ENCODE measurements at regions not wholly inside any gene's neighbourhood (a gene's known extent, or its start where the extent isn't known, plus 50 kb on each side); places are given as distances from the start of the nearest gene placed in this dataset.

DNA sequence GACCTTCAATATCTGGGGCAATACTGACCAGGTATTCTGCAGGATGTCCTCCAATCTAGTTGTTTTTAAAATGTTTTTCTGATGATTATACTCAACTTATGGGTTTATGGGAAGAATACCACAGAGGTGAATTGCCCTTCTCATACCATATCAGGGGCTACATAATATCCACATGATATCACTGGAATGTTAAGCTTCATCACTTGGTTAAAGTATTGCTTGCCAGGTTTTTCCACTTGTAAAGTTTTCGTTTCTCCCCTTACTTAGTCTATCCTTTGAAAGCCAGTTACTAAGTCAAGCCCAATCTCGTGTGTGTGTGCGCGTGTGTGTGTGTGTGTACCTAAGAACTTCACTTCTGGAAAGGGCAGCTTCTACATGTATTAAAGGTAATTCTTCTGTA, 980.9 kb upstream of the FBXO33 start:
- peaks cover 5% of the 10 kb centered on the region for H3K27me3 Mint-ChIP-seq
- no peaks in the 10 kb centered on the region for H3K36me3 Mint-ChIP-seq
- no peak overlapping the region for H3K4me3 Mint-ChIP-seq
- no peaks in the 10 kb centered on the region for H3K4me1 Mint-ChIP-seq (ENCODE audit: unreplicated experiment)
- TF ChIP-seq, protein P1, sequence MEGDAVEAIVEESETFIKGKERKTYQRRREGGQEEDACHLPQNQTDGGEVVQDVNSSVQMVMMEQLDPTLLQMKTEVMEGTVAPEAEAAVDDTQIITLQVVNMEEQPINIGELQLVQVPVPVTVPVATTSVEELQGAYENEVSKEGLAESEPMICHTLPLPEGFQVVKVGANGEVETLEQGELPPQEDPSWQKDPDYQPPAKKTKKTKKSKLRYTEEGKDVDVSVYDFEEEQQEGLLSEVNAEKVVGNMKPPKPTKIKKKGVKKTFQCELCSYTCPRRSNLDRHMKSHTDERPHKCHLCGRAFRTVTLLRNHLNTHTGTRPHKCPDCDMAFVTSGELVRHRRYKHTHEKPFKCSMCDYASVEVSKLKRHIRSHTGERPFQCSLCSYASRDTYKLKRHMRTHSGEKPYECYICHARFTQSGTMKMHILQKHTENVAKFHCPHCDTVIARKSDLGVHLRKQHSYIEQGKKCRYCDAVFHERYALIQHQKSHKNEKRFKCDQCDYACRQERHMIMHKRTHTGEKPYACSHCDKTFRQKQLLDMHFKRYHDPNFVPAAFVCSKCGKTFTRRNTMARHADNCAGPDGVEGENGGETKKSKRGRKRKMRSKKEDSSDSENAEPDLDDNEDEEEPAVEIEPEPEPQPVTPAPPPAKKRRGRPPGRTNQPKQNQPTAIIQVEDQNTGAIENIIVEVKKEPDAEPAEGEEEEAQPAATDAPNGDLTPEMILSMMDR (conservative IDR thresholded peaks at IDR 0.05) = no peak
- DNase-seq (ENCODE audit: extremely low spot score, unreplicated experiment) = no peak
- no peaks in the 10 kb centered on the region for H3K9me3 Mint-ChIP-seq
- H3K27ac Mint-ChIP-seq = no peak overlapping the region

DNA sequence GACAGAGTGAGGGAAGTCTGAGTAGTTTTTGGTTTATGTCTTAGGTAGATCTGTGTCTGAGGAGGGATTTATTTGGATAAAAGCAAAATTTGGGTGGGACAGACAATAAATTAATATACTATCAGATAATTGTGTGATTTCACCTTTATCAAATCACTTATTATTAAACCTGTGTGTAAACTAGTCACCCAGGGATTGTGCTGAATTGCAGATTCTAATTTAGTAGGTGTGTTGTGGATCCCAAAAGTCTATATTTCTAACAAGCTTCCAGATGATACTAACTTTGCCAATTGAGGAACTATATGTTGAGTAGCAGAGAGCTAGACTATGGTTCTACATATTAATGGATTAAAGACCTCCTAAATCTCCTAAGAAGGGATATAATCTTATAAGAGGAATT, 978.5 kb upstream of the FBXO33 start:
- DNase-seq (ENCODE audit: extremely low spot score, unreplicated experiment) = no peak
- Mint-ChIP-seq H3K36me3 (no peaks in the 10 kb centered on the region), H3K27me3 (no peaks in the 10 kb centered on the region), H3K4me3 (no peak overlapping the region), H3K27ac (no peak overlapping the region), H3K4me1 (ENCODE audit: unreplicated experiment) (no peaks in the 10 kb centered on the region), H3K9me3 (peaks cover 5% of the 10 kb centered on the region)
- TF ChIP-seq, protein P1 (conservative IDR thresholded peaks at IDR 0.05) = no peak

DNA sequence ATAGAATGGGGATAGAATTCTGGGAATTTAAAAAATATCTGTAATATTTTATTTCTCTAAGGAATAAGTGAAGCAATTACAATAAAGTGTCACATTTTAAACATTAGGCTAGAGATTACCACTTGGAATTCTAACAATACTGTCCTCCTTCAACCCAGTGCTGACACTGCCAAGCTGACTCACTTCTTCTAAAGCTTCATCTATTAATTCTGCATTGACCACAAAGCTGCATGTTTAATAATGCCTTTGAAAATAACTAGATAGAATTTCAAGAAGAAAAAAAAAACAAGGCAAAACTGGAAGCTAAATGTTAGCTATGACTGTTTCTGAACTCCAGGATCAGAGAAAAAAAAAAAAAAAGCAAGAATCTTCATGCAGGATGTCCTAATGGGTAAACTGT, 970.7 kb upstream of the FBXO33 start:
- Mint-ChIP-seq H3K27me3 (no peaks in the 10 kb centered on the region), H3K4me1 (ENCODE audit: unreplicated experiment) (no peaks in the 10 kb centered on the region), H3K4me3 (no peak overlapping the region), H3K9me3 (peaks cover 5% of the 10 kb centered on the region), H3K27ac (no peak overlapping the region), H3K36me3 (no peaks in the 10 kb centered on the region)
- TF ChIP-seq, protein P1 (conservative IDR thresholded peaks at IDR 0.05) = no peak
- DNase-seq (ENCODE audit: extremely low spot score, unreplicated experiment) = no peak

DNA sequence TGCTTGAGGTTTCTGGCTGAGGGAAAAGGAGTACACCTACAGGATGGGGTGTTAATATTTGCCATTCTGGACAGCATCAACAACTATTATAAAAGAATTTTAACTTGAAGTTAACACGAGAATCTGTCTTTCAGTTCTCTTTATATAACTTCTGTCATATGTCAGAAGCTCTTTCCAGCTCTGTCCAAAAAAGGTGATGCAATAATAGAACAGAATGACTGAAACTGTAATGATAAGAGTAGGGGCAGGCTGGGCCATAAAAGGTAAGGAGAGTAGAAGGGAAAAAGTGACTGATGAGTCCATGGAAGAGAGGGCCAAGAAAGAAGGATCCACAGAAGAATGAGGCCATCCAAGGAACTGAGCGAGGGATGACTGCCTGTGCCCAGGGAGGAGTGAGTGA, 966.7 kb upstream of the FBXO33 start:
- TF ChIP-seq, protein P1 (conservative IDR thresholded peaks at IDR 0.05) = no peak
- Mint-ChIP-seq H3K9me3 (no peaks in the 10 kb centered on the region), H3K36me3 (no peaks in the 10 kb centered on the region), H3K4me3 (no peak overlapping the region), H3K27me3 (no peaks in the 10 kb centered on the region), H3K4me1 (ENCODE audit: unreplicated experiment) (no peaks in the 10 kb centered on the region), H3K27ac (no peak overlapping the region)
- no peak for DNase-seq (ENCODE audit: extremely low spot score, unreplicated experiment)

DNA sequence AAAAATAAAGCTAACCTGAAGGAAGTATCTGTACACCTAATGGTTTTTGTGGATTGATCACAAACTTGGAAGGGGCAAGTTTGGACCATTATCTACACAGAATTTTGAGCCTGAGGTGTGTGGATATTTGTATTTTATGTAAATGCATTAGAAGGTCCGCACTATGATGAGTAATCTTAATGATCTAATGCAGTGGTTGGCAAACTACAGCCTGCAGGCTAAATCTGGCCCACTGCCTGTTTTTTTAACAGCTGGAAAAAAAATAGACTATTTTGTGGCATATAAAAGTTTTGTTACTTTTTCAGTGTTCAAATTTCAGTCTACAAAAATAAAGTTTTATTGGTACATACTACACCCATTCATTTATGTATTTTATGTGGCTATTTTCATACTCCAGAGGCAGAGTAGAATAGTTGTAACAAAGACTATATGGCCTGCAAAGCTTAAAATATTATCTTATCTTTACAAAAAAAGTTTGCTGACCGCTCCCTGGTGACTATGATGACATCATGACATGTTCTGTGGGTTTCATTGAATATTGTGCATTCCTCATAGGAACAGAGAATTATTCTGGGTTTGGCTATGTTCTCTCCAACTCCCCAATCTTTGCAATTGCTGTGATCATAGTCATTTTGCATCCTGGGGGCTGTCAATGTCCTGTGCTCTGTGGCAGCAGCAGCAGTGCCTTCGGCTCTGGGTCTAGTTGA, 962.6 kb upstream of the FBXO33 start:
- TF ChIP-seq, protein P1 (conservative IDR thresholded peaks at IDR 0.05) = no peak
- Mint-ChIP-seq H3K4me1 (ENCODE audit: unreplicated experiment) (no peaks in the 10 kb centered on the region), H3K27ac (no peak overlapping the region), H3K36me3 (no peaks in the 10 kb centered on the region), H3K27me3 (no peaks in the 10 kb centered on the region), H3K9me3 (no peaks in the 10 kb centered on the region), H3K4me3 (no peak overlapping the region)
- DNase-seq (ENCODE audit: extremely low spot score, unreplicated experiment) = no peak

All from type B pancreatic cell (in vitro differentiated cells).